ENCODE measurements at regions not wholly inside any gene's neighbourhood (a gene's known extent, or its start where the extent isn't known, plus 50 kb on each side); places are given as distances from the start of the nearest gene placed in this dataset.

GRCh38 chr16:6038941-6039645 lies 941.5 kb upstream of the EEF2KMT start:
- TF ChIP-seq CTCF (conservative IDR thresholded peaks at IDR 0.05 in 1 of 2, IDR thresholded peaks at IDR 0.05 in 1 of 2; ENCODE audit: low read depth in 1 of 2, low read length in 2 of 2): no peak
- TF ChIP-seq EZH2 (IDR thresholded peaks at IDR 0.05; ENCODE audit: low read length, missing control alignments): no peak

Data from fibroblast of lung (primary cell).